Parathyroid adenoma (tissue), 2 donors: ENCODE measurements at regions not wholly inside any gene's neighbourhood (a gene's known extent, or its start where the extent isn't known, plus 50 kb on each side); places are given as distances from the start of the nearest gene placed in this dataset.

Experiments
- H2AFZ ChIP-seq: fragments of 300-600 bp; sonication (generic); one replicate; pipeline ENCODE4 v1.7.0; 2017; ENCODE audit warnings: antibody characterized with exemption, mild to moderate bottlenecking
- H3K27ac ChIP-seq: fragments of 300-600 bp; sonication (generic); one replicate; pipeline ENCODE4 v1.7.0; 2017
- H3K27me3 ChIP-seq: fragments of 300-600 bp; sonication (generic); one replicate; pipeline ENCODE4 v1.7.0; 2017; ENCODE audit warnings: low read length; ENCODE audit not compliant: control insufficient read depth, insufficient read depth
- H3K36me3 ChIP-seq: fragments of 300-600 bp; sonication (generic); one replicate; pipeline ENCODE4 v1.7.0; 2017; ENCODE audit warnings: low read length; ENCODE audit not compliant: control insufficient read depth, insufficient read depth
- H3K4me1 ChIP-seq: fragments of 300-600 bp; sonication (generic); one replicate; pipeline ENCODE4 v1.7.0; 2017; ENCODE audit warnings: control low read depth
- H3K4me2 ChIP-seq: fragments of 300-600 bp; sonication (generic); one replicate; pipeline ENCODE4 v1.7.0; 2017; ENCODE audit warnings: low read length
- H3K4me3 ChIP-seq: fragments of 300-600 bp; sonication (generic); one replicate; pipeline ENCODE4 v1.7.0; 2017; ENCODE audit warnings: low read depth, low read length
- H3K79me2 ChIP-seq: fragments of 300-600 bp; sonication (generic); one replicate; pipeline ENCODE4 v1.7.0; 2017; ENCODE audit warnings: control low read depth
- H3K9ac ChIP-seq: fragments of 300-600 bp; sonication (generic); one replicate; pipeline ENCODE4 v1.7.0; 2017; ENCODE audit warnings: mild to moderate bottlenecking
- H3K9me3 ChIP-seq: fragments of 300-600 bp; sonication (generic); one replicate; pipeline ENCODE4 v1.7.0; 2017; ENCODE audit warnings: low read length; ENCODE audit not compliant: control insufficient read depth
- TF ChIP-seq, protein P1 (sequence below): fragments of 300-600 bp; sonication (generic); IDR thresholded peaks from one replicate; pipeline ENCODE4 v1.7.0; 2017; ENCODE audit warnings: antibody characterized with exemption, mild to moderate bottlenecking
- donor health status: primary hyperparathyroidism.

DNA sequence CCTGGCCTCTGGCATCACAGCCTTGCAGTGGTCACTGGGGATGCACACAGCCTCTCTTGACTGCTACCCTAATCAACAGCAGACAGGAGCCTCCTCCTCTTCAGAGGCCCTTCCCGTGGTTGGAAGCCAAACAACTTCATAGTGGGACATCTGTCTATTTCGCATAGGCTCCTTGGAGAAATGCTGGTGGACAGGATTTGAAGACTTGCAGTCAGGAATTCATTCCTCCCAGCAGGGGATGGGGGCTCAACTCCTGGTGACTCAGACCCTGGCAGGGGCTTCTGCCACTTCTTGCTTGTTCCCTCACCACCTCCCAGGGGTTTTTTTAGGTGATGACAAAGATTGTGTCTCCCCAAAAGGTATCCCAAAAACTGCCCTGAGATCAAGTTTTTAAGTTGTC, 191.7 kb upstream of the CAMK1G start:
- Histone ChIP-seq H3K4me3 (no peak overlapping the region), H3K36me3 (no peaks in the 10 kb centered on the region), H3K27me3 (no peaks in the 10 kb centered on the region), H2AFZ (no peak overlapping the region), H3K4me2 (no peak overlapping the region), H3K9ac (no peak overlapping the region), H3K4me1 (no peaks in the 10 kb centered on the region), H3K9me3 (no peaks in the 10 kb centered on the region), H3K27ac (no peak overlapping the region), H3K79me2 (no peaks in the 10 kb centered on the region)
- TF ChIP-seq, protein P1, sequence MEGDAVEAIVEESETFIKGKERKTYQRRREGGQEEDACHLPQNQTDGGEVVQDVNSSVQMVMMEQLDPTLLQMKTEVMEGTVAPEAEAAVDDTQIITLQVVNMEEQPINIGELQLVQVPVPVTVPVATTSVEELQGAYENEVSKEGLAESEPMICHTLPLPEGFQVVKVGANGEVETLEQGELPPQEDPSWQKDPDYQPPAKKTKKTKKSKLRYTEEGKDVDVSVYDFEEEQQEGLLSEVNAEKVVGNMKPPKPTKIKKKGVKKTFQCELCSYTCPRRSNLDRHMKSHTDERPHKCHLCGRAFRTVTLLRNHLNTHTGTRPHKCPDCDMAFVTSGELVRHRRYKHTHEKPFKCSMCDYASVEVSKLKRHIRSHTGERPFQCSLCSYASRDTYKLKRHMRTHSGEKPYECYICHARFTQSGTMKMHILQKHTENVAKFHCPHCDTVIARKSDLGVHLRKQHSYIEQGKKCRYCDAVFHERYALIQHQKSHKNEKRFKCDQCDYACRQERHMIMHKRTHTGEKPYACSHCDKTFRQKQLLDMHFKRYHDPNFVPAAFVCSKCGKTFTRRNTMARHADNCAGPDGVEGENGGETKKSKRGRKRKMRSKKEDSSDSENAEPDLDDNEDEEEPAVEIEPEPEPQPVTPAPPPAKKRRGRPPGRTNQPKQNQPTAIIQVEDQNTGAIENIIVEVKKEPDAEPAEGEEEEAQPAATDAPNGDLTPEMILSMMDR, result no peak

GRCh38 chr1:209395169-209395568, 188.3 kb upstream of the CAMK1G start:
- H3K9ac ChIP-seq, result no peak overlapping the region
- H3K79me2 ChIP-seq, result no peaks in the 10 kb centered on the region
- TF ChIP-seq, protein P1, result no peak
- no peaks in the 10 kb centered on the region for H3K27me3 ChIP-seq
- H3K4me3 ChIP-seq, result no peak overlapping the region
- no peak overlapping the region for H3K4me2 ChIP-seq
- H3K9me3 ChIP-seq, result no peaks in the 10 kb centered on the region
- H2AFZ ChIP-seq, result no peak overlapping the region
- peaks cover 9% of the 10 kb centered on the region for H3K4me1 ChIP-seq
- no peak overlapping the region for H3K27ac ChIP-seq
- no peaks in the 10 kb centered on the region for H3K36me3 ChIP-seq

GRCh38 chr1:209397371-209397770, 186.1 kb upstream of the CAMK1G start:
- peaks cover 9% of the 10 kb centered on the region for H3K4me1 ChIP-seq
- H2AFZ ChIP-seq, result no peak overlapping the region
- no peak overlapping the region for H3K4me3 ChIP-seq
- TF ChIP-seq, protein P1, result no peak
- H3K9ac ChIP-seq, result no peak overlapping the region
- no peaks in the 10 kb centered on the region for H3K9me3 ChIP-seq
- no peaks in the 10 kb centered on the region for H3K36me3 ChIP-seq
- no peak overlapping the region for H3K4me2 ChIP-seq
- no peaks in the 10 kb centered on the region for H3K27me3 ChIP-seq
- no peak overlapping the region for H3K27ac ChIP-seq
- H3K79me2 ChIP-seq, result no peaks in the 10 kb centered on the region

DNA sequence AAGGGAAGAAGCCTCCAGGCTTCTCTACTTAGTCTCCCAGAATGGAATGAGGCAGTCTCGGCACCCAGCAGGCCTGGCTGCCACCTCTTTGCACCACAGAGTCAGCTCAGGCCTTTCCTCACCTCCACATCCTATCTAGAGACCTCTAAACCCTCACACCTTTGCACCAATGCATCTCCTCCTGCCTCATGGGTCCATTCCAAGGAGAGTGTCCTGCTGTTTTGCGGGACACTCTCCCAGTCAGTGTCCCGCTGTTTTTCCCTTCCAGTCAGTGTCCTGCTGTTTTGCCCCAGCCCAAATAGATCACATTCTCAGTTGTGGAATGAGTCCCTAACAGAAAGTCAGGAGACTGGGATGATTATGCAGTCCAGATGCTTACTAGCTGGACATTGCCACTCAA, 185.6 kb upstream of the CAMK1G start:
- peak overlapping the region; percentile 43 for H3K27ac ChIP-seq
- H2AFZ ChIP-seq, result no peak overlapping the region
- no peaks in the 10 kb centered on the region for H3K9me3 ChIP-seq
- peaks cover 9% of the 10 kb centered on the region for H3K4me1 ChIP-seq
- no peaks in the 10 kb centered on the region for H3K79me2 ChIP-seq
- no peaks in the 10 kb centered on the region for H3K27me3 ChIP-seq
- no peaks in the 10 kb centered on the region for H3K36me3 ChIP-seq
- H3K9ac ChIP-seq, result no peak overlapping the region
- TF ChIP-seq, protein P1, result no peak
- no peak overlapping the region for H3K4me3 ChIP-seq
- no peak overlapping the region for H3K4me2 ChIP-seq

- no peaks in the 10 kb centered on the region for H3K27me3 ChIP-seq
- H3K9me3 ChIP-seq, result no peaks in the 10 kb centered on the region
- no peaks in the 10 kb centered on the region for H3K36me3 ChIP-seq
- TF ChIP-seq, protein P1, result no peak
- no peak overlapping the region for H3K4me3 ChIP-seq
- H3K27ac ChIP-seq, result peak overlapping the region; percentile 43
- peaks cover 9% of the 10 kb centered on the region for H3K4me1 ChIP-seq
- H3K9ac ChIP-seq, result no peak overlapping the region
- no peak overlapping the region for H3K4me2 ChIP-seq
- H2AFZ ChIP-seq, result no peak overlapping the region
- H3K79me2 ChIP-seq, result no peaks in the 10 kb centered on the region
These were observed 185.1 kb upstream of the CAMK1G start for GRCh38 chr1:209398313-209398991.
